ENCODE measurements at regions not wholly inside any gene's neighbourhood (a gene's known extent, or its start where the extent isn't known, plus 50 kb on each side); places are given as distances from the start of the nearest gene placed in this dataset.

- no peak for TF ChIP-seq CTCF (IDR thresholded peaks at IDR 0.05; ENCODE audit: unreplicated experiment)
- no peaks in the 10 kb centered on the region for H3K9me3 Mint-ChIP-seq (ENCODE audit: low read depth)
- H3K36me3 Mint-ChIP-seq (ENCODE audit: insufficient read depth): no peaks in the 10 kb centered on the region
- H3K4me3 Mint-ChIP-seq (ENCODE audit: low read depth): no peak overlapping the region
- H3K4me1 Mint-ChIP-seq (ENCODE audit: low read depth): peaks cover 11% of the 10 kb centered on the region
- H3K27me3 Mint-ChIP-seq: no peaks in the 10 kb centered on the region
- no peak for DNase-seq (ENCODE audit: low spot score, unreplicated experiment)
- no peak overlapping the region for H3K27ac Mint-ChIP-seq
These were observed 329.5 kb upstream of the DUSP10 start for GRCh38 chr1:222071387-222071786.

GRCh38 chr1:222068937-222069336 is 327.0 kb upstream of the DUSP10 start:
- no peaks in the 10 kb centered on the region for H3K4me1 Mint-ChIP-seq (ENCODE audit: low read depth)
- DNase-seq (ENCODE audit: low spot score, unreplicated experiment): no peak
- no peaks in the 10 kb centered on the region for H3K36me3 Mint-ChIP-seq (ENCODE audit: insufficient read depth)
- no peak overlapping the region for H3K4me3 Mint-ChIP-seq (ENCODE audit: low read depth)
- no peaks in the 10 kb centered on the region for H3K27me3 Mint-ChIP-seq
- H3K9me3 Mint-ChIP-seq (ENCODE audit: low read depth): peaks cover 10% of the 10 kb centered on the region
- no peak for TF ChIP-seq CTCF (IDR thresholded peaks at IDR 0.05; ENCODE audit: unreplicated experiment)
- H3K27ac Mint-ChIP-seq: no peak overlapping the region

GRCh38 chr1:222068101-222068500 is 326.2 kb upstream of the DUSP10 start:
- no peak for TF ChIP-seq CTCF (IDR thresholded peaks at IDR 0.05; ENCODE audit: unreplicated experiment)
- no peak overlapping the region for H3K27ac Mint-ChIP-seq
- H3K36me3 Mint-ChIP-seq (ENCODE audit: insufficient read depth): no peaks in the 10 kb centered on the region
- peaks cover 12% of the 10 kb centered on the region for H3K9me3 Mint-ChIP-seq (ENCODE audit: low read depth)
- H3K4me1 Mint-ChIP-seq (ENCODE audit: low read depth): no peaks in the 10 kb centered on the region
- no peak overlapping the region for H3K4me3 Mint-ChIP-seq (ENCODE audit: low read depth)
- DNase-seq (ENCODE audit: low spot score, unreplicated experiment): no peak
- no peaks in the 10 kb centered on the region for H3K27me3 Mint-ChIP-seq

DNA sequence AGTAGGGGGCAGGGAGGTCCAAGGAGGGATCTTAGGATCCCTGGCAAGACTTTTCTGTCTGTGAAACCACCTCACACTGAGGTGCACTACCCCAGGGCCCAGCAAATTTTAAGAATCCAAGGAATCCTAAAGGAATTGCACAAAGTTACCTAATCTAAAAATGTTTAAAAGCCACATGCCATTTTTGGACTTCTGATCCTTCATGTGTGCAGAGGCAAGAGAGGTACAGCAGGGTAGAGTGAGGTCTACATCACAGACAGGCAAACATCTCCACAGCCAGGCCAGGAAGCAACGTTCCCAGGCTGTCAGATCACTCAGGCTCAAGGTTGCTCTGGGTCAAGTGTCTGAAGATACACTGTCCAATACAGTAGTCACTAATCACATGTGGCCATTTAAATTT is 324.6 kb upstream of the DUSP10 start:
- H3K27ac Mint-ChIP-seq: no peak overlapping the region
- TF ChIP-seq CTCF (IDR thresholded peaks at IDR 0.05; ENCODE audit: unreplicated experiment): no peak

GRCh38 chr1:222065234-222065633 is 323.3 kb upstream of the DUSP10 start:
- H3K27ac Mint-ChIP-seq: no peak overlapping the region
- DNase-seq (ENCODE audit: low spot score, unreplicated experiment): no peak
- peaks cover 15% of the 10 kb centered on the region for H3K9me3 Mint-ChIP-seq (ENCODE audit: low read depth)
- no peaks in the 10 kb centered on the region for H3K36me3 Mint-ChIP-seq (ENCODE audit: insufficient read depth)
- peaks cover 18% of the 10 kb centered on the region for H3K4me1 Mint-ChIP-seq (ENCODE audit: low read depth)
- H3K27me3 Mint-ChIP-seq: no peaks in the 10 kb centered on the region
- no peak for TF ChIP-seq CTCF (IDR thresholded peaks at IDR 0.05; ENCODE audit: unreplicated experiment)
- no peak overlapping the region for H3K4me3 Mint-ChIP-seq (ENCODE audit: low read depth)

More for the DNA sequence above, 324.6 kb upstream of the DUSP10 start:
- Mint-ChIP-seq H3K4me3 (ENCODE audit: low read depth) (no peak overlapping the region), H3K27me3 (no peaks in the 10 kb centered on the region), H3K4me1 (ENCODE audit: low read depth) (peaks cover 8% of the 10 kb centered on the region), H3K36me3 (ENCODE audit: insufficient read depth) (no peaks in the 10 kb centered on the region), H3K9me3 (ENCODE audit: low read depth) (peaks cover 15% of the 10 kb centered on the region)
- DNase-seq (ENCODE audit: low spot score, unreplicated experiment): no peak
